K562 (cell line): ENCODE measurements at regions not wholly inside any gene's neighbourhood (a gene's known extent, or its start where the extent isn't known, plus 50 kb on each side); places are given as distances from the start of the nearest gene placed in this dataset.

Experiments used
- BRD9 ChIP-seq: fragments of 450-650 bp; IDR thresholded peaks from 2 replicates; pipeline ENCODE4 v1.6.1; 2018; ENCODE audit warnings: low read depth; ENCODE audit not compliant: partially characterized antibody
- CCNT2 ChIP-seq: IDR thresholded peaks from 2 replicates; pipeline ENCODE4 v1.6.1; 2011; ENCODE audit warnings: borderline replicate concordance, low read depth, mild to moderate bottlenecking, moderate library complexity, mixed read lengths, low read length; ENCODE audit not compliant: insufficient read length; ENCODE audit errors: extremely low read depth
- DACH1 ChIP-seq: fragments of 450-650 bp; IDR thresholded peaks from 2 replicates; pipeline ENCODE4 v1.6.1; 2018; ENCODE audit not compliant: partially characterized antibody
- E2F6 ChIP-seq, 2 experiments: IDR thresholded peaks; 2 replicates each; pipeline ENCODE4 v1.6.1; 2011; ENCODE audit warnings: borderline replicate concordance in 1 of 2, control low read depth in 1 of 2, low read depth in 1 of 2, low read length in 1 of 2, mild to moderate bottlenecking in 1 of 2, mixed read lengths in 1 of 2, moderate library complexity in 1 of 2; ENCODE audit not compliant: insufficient read depth in 1 of 2, insufficient read length in 1 of 2, poor library complexity in 1 of 2, severe bottlenecking in 1 of 2; ENCODE audit errors: extremely low read depth in 1 of 2
- HDAC1 ChIP-seq, 2 experiments: fragments of 450-650 bp; IDR thresholded peaks; 2 replicates each; pipeline ENCODE4 v1.6.1; 2016 to 2017; ENCODE audit warnings: inconsistent platforms in 1 of 2, mild to moderate bottlenecking in 1 of 2, moderate library complexity in 1 of 2
- HES1 ChIP-seq: fragments of 450-650 bp; IDR thresholded peaks from 2 replicates; pipeline ENCODE4 v1.6.1; 2016; ENCODE audit warnings: low read depth, mild to moderate bottlenecking, moderate library complexity
- HOXB6 ChIP-seq: fragments of 250-450 bp; sonication (Bioruptor Pico); IDR thresholded peaks from 2 replicates; pipeline ENCODE4 v1.5.1; 2022; ENCODE audit warnings: mild to moderate bottlenecking, borderline replicate concordance
- IFI16 ChIP-seq: fragments of 250-450 bp; sonication (Bioruptor Pico); IDR thresholded peaks from 2 replicates; pipeline ENCODE4 v2.1.2; 2022; ENCODE audit warnings: mild to moderate bottlenecking, inconsistent platforms
- MAFK ChIP-seq: IDR thresholded peaks from 2 replicates; pipeline ENCODE4 v1.6.1; 2011; ENCODE audit warnings: low read length, improper control_type of control experiment
- MBD1 ChIP-seq: fragments of 250-450 bp; sonication (Bioruptor Pico); IDR thresholded peaks from 2 replicates; pipeline ENCODE4 v1.8.0; 2022; ENCODE audit warnings: inconsistent platforms
- NR1H2 ChIP-seq: sonication (generic); formaldehyde crosslinking; IDR thresholded peaks from 2 replicates; pipeline ENCODE4 v1.4.0; 2020; ENCODE audit warnings: mild to moderate bottlenecking, missing genetic modification reagents
- PBX2 ChIP-seq, 2 experiments: IDR thresholded peaks in 1 of 2; conservative IDR thresholded peaks in 1 of 2; 2 replicates each; pipeline ENCODE4 v1.6.1; 2016; ENCODE audit warnings: low read depth in 2 of 2, mild to moderate bottlenecking in 1 of 2, missing compliant biosample characterization in 1 of 2, missing genetic modification characterization in 1 of 2, moderate library complexity in 1 of 2
- POLR2AphosphoS5 ChIP-seq: IDR thresholded peaks from 2 replicates; pipeline ENCODE4 v1.6.1; 2011; ENCODE audit warnings: mild to moderate bottlenecking, low read depth, low read length, moderate library complexity; ENCODE audit not compliant: control insufficient read depth, insufficient read depth
- SRSF7 ChIP-seq: fragments of 200-400 bp; formaldehyde crosslinking; optimal IDR thresholded peaks from 2 replicates; pipeline ENCODE3; 2017; ENCODE audit warnings: mild to moderate bottlenecking, low read depth, low read length
- STAT6 ChIP-seq: sonication (generic); formaldehyde crosslinking; IDR thresholded peaks from 2 replicates; pipeline ENCODE4 v1.8.1; 2023; ENCODE audit warnings: mild to moderate bottlenecking, missing genetic modification reagents
- U2AF1 ChIP-seq: fragments of 200-400 bp; formaldehyde crosslinking; optimal IDR thresholded peaks from 2 replicates; pipeline ENCODE3; 2017; ENCODE audit warnings: mild to moderate bottlenecking, low read depth, low read length, moderate library complexity
- ZNF140 ChIP-seq: fragments of 250-450 bp; sonication (Bioruptor Pico); IDR thresholded peaks from 2 replicates; pipeline ENCODE4 v1.8.0; 2021; ENCODE audit warnings: moderate library complexity, mild to moderate bottlenecking, inconsistent platforms

GRCh38 chr17:33667052-33667509, 374.0 kb upstream of the ASIC2 start (continued):
- TF ChIP-seq MBD1 (no peak), BRD9 (no peak), MAFK (no peak), ZNF140 (CRISPR knock-in tag) (no peak), POLR2AphosphoS5 (no peak), U2AF1 (no peak), PBX2 (CRISPR knock-in tag; IDR thresholded peaks at IDR 0.05; ENCODE audit: low read depth) (no peak), PBX2 (tag; conservative IDR thresholded peaks at IDR 0.05; ENCODE audit: low read depth) (no peak), STAT6 (no peak), CCNT2 (no peak), SRSF7 (no peak), HDAC1 (IDR thresholded peaks at IDR 0.05) (peak in 1 of 2 experiments; percentile 47; a peak in 2 of 4 replicates), IFI16 (CRISPR knock-in tag) (no peak), DACH1 (no peak), HOXB6 (CRISPR knock-in tag) (no peak), E2F6 (IDR thresholded peaks at IDR 0.05; ENCODE audit: borderline replicate concordance in 1 of 2, extremely low read depth in 1 of 2, insufficient read depth in 1 of 2, insufficient read length in 1 of 2, low read depth in 1 of 2, low read length in 1 of 2, poor library complexity in 1 of 2, severe bottlenecking in 1 of 2) (no peak), HES1 (0 out of 2 replicates have a peak, but pooled peaks have one; percentile 61), NR1H2 (CRISPR knock-in tag) (no peak)
